Lower lobe of right lung (tissue), 2 donors: ENCODE measurements at regions not wholly inside any gene's neighbourhood (a gene's known extent, or its start where the extent isn't known, plus 50 kb on each side); places are given as distances from the start of the nearest gene placed in this dataset.

Source experiments
- ATAC-seq, 2 donors: fragments of 200-7000 bp; cut with Tn5 transposase; one replicate each; pipeline ENCODE4 v1.9.1; 2020 to 2022; ENCODE audit warnings: mild to moderate bottlenecking in 2 of 2, moderate library complexity in 2 of 2
- DNase-seq: peaks from one replicate; pipeline ENCODE4 v3.0.0-alpha.2; 2020
- H3K27ac ChIP-seq: fragments of 200-600 bp; one replicate; pipeline ENCODE4 v1.8.0; 2022
- H3K27me3 ChIP-seq: fragments of 200-600 bp; one replicate; pipeline ENCODE4 v1.8.0; 2022; ENCODE audit warnings: low read depth
- H3K36me3 ChIP-seq: fragments of 200-600 bp; one replicate; pipeline ENCODE4 v1.8.0; 2022; ENCODE audit warnings: mild to moderate bottlenecking
- H3K4me1 ChIP-seq: fragments of 200-600 bp; one replicate; pipeline ENCODE4 v1.8.0; 2022
- H3K4me3 ChIP-seq: fragments of 200-600 bp; one replicate; pipeline ENCODE4 v1.8.0; 2022; ENCODE audit warnings: mild to moderate bottlenecking
- H3K9me3 ChIP-seq: fragments of 200-600 bp; one replicate; pipeline ENCODE4 v1.8.0; 2022
- intact Hi-C: fragments of 100-400 bp; cut with DNase I; formaldehyde crosslinking; loops from one replicate; pipeline ENCODE4 v1.11.0; 2022
- TF ChIP-seq, protein P1 (sequence below): fragments of 200-600 bp; IDR thresholded peaks from one replicate; pipeline ENCODE4 v1.8.0; 2022; ENCODE audit warnings: antibody characterized with exemption, mild to moderate bottlenecking
- donor health status: DM: no; HTN: yes; CAD: no; lungs with severe emphysema.

GRCh38 chr5:166358127-166358830, 1933.2 kb upstream of the WWC1 start:
- no peaks in the 10 kb centered on the region for H3K27me3 ChIP-seq
- no peaks in the 10 kb centered on the region for H3K9me3 ChIP-seq
- ATAC-seq = no peak
- TF ChIP-seq, protein P1, sequence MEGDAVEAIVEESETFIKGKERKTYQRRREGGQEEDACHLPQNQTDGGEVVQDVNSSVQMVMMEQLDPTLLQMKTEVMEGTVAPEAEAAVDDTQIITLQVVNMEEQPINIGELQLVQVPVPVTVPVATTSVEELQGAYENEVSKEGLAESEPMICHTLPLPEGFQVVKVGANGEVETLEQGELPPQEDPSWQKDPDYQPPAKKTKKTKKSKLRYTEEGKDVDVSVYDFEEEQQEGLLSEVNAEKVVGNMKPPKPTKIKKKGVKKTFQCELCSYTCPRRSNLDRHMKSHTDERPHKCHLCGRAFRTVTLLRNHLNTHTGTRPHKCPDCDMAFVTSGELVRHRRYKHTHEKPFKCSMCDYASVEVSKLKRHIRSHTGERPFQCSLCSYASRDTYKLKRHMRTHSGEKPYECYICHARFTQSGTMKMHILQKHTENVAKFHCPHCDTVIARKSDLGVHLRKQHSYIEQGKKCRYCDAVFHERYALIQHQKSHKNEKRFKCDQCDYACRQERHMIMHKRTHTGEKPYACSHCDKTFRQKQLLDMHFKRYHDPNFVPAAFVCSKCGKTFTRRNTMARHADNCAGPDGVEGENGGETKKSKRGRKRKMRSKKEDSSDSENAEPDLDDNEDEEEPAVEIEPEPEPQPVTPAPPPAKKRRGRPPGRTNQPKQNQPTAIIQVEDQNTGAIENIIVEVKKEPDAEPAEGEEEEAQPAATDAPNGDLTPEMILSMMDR = no peak
- H3K4me1 ChIP-seq = no peaks in the 10 kb centered on the region
- DNase-seq = no peak
- H3K4me3 ChIP-seq = no peak overlapping the region
- intact Hi-C loops = no loop called here
- no peaks in the 10 kb centered on the region for H3K36me3 ChIP-seq
- H3K27ac ChIP-seq = no peak overlapping the region

- Histone ChIP-seq H3K4me3 (no peak overlapping the region), H3K9me3 (no peaks in the 10 kb centered on the region), H3K36me3 (no peaks in the 10 kb centered on the region), H3K27ac (no peak overlapping the region), H3K27me3 (no peaks in the 10 kb centered on the region), H3K4me1 (no peaks in the 10 kb centered on the region)
- TF ChIP-seq, protein P1 = no peak
- ATAC-seq (no peak), DNase-seq (no peak)
- intact Hi-C loops = no loop called here
Observed at GRCh38 chr5:166363087-166363760, 1928.2 kb upstream of the WWC1 start.

DNA sequence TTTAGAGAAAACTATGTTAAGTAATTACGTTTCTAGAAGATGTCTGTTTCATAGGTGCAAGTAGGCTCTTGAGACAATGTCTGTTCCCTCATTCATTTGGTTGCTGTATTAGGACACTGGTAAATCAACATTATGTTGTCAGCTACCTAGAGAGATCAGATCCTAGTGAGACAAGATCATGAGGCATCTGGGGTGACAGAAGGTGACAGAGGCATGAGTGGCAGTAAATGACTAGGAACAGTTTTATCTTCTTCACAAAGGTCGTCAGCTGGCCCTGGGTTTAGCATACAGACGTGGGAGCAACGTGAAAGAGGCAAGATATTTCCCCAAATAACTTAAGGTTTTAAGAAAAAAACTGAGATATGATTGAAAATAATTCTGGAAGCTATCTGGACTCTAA, 1926.3 kb upstream of the WWC1 start:
- no peaks in the 10 kb centered on the region for H3K4me1 ChIP-seq
- ATAC-seq = no peak
- no peak overlapping the region for H3K4me3 ChIP-seq
- no peaks in the 10 kb centered on the region for H3K9me3 ChIP-seq
- no peaks in the 10 kb centered on the region for H3K27me3 ChIP-seq
- H3K36me3 ChIP-seq = no peaks in the 10 kb centered on the region
- H3K27ac ChIP-seq = no peak overlapping the region
- DNase-seq = no peak
- TF ChIP-seq, protein P1 = no peak
- intact Hi-C loops = no loop called here

DNA sequence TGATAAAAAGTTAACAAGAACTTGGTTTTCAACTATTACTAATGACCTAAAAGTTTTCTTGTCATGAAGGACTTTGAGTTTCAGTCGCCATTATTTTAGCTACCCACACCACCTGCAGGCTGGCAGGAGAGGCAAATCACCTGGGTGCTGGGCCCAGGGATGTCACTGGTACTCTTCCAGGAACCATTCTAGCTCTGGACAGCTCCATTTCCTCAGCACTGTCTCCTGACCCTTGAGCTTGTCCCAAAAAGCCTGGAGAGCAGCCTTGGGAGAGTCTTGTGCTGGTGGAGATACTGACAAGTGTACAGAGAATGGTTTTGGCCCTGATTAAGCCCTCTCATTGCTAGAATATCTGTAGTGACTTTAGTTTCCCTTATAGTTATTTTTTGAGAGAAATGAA, 1924.1 kb upstream of the WWC1 start:
- H3K4me1 ChIP-seq = no peaks in the 10 kb centered on the region
- H3K9me3 ChIP-seq = no peaks in the 10 kb centered on the region
- no peak for ATAC-seq
- no peaks in the 10 kb centered on the region for H3K36me3 ChIP-seq
- H3K27me3 ChIP-seq = no peaks in the 10 kb centered on the region
- DNase-seq = no peak
- H3K27ac ChIP-seq = no peak overlapping the region
- intact Hi-C loops = no loop called here
- no peak overlapping the region for H3K4me3 ChIP-seq
- TF ChIP-seq, protein P1 = no peak

GRCh38 chr5:166369346-166369745, 1922.1 kb upstream of the WWC1 start:
- no peak overlapping the region for H3K4me3 ChIP-seq
- intact Hi-C loops = no loop called here
- no peak overlapping the region for H3K27ac ChIP-seq
- ATAC-seq (no peak), DNase-seq (no peak)
- TF ChIP-seq, protein P1 = no peak
- no peaks in the 10 kb centered on the region for H3K9me3 ChIP-seq
- no peaks in the 10 kb centered on the region for H3K36me3 ChIP-seq
- H3K27me3 ChIP-seq = no peaks in the 10 kb centered on the region
- no peaks in the 10 kb centered on the region for H3K4me1 ChIP-seq
